Heart left ventricle (tissue), 16 donors: ENCODE measurements at regions not wholly inside any gene's neighbourhood (a gene's known extent, or its start where the extent isn't known, plus 50 kb on each side); places are given as distances from the start of the nearest gene placed in this dataset.
"Not testable (repeated sequence)": the region's sequence is repeated elsewhere in the genome, so short reads cannot be mapped to it uniquely, and the experiment has no call there.

ENCODE experiments used
- ATAC-seq, 4 donors: fragments of 200-7000 bp; cut with Tn5 transposase; one replicate each; pipeline ENCODE4 v1.9.1; 2020 to 2022; ENCODE audit warnings: moderate library complexity in 4 of 4, mild to moderate bottlenecking in 3 of 4, moderate number of reproducible peaks in 1 of 4
- DNase-seq, 5 donors: peaks; one replicate each; pipeline ENCODE4 v3.0.0-alpha.2; 2020
- H3K27ac ChIP-seq, 12 donors: fragments of 200-600 bp; sonication (generic) in 4 of 12; one replicate each; pipeline versions ENCODE4 v1.5.0 to v1.8.0; 2016 to 2022; ENCODE audit warnings: mild to moderate bottlenecking in 2 of 12
- H3K27me3 ChIP-seq, 9 donors: fragments of 200-600 bp; sonication (generic) in 2 of 9; one replicate each; pipeline versions ENCODE4 v1.5.1 to v1.8.0; 2016 to 2022; ENCODE audit warnings: mild to moderate bottlenecking in 3 of 9
- H3K36me3 ChIP-seq, 9 donors: fragments of 200-600 bp; sonication (generic) in 2 of 9; one replicate each; pipeline versions ENCODE4 v1.5.0 to v1.8.0; 2018 to 2022; ENCODE audit warnings: mild to moderate bottlenecking in 2 of 9
- H3K4me1 ChIP-seq, 12 donors: fragments of 200-600 bp; sonication (generic) in 4 of 12; one replicate each; pipeline versions ENCODE4 v1.5.0 to v1.8.0; 2016 to 2022; ENCODE audit warnings: mild to moderate bottlenecking in 3 of 12
- H3K4me3 ChIP-seq, 12 donors: fragments of 200-600 bp; sonication (generic) in 4 of 12; one replicate each; pipeline versions ENCODE4 v1.5.0 to v1.8.0; 2017 to 2022; ENCODE audit warnings: mild to moderate bottlenecking in 9 of 12, moderate library complexity in 4 of 12
- H3K9me3 ChIP-seq, 12 donors: fragments of 200-600 bp; sonication (generic) in 4 of 12; one replicate each; pipeline versions ENCODE4 v1.5.0 to v1.8.0; 2016 to 2022; ENCODE audit warnings: mild to moderate bottlenecking in 1 of 12
- CTCF ChIP-seq, 12 donors: fragments of 200-600 bp; sonication (generic) in 4 of 12; IDR thresholded peaks; one replicate each; pipeline versions ENCODE4 v1.5.0 to v1.8.0; 2018 to 2022; ENCODE audit warnings: antibody characterized with exemption in 12 of 12, mild to moderate bottlenecking in 5 of 12
- POLR2A ChIP-seq, 2 donors: fragments of 450-650 bp; IDR thresholded peaks; one replicate each; pipeline ENCODE4 v1.6.1; 2017; ENCODE audit warnings: antibody characterized with exemption in 2 of 2, mild to moderate bottlenecking in 2 of 2, moderate library complexity in 2 of 2
- WGBS, 4 donors: extraction: QIAGEN DNeasy Blood & Tissue Kit in 2 of 4; methylation state at CpG; one replicate each; pipeline versions ENCODE4 v1.1.5 to v1.1.7; 2013 to 2018; 5-methylcytosine and 5-hydroxymethylcytosine counted together
- intact Hi-C, 10 donors: fragments of 100-400 bp; cut with DNase I; formaldehyde crosslinking; loops; one replicate each; pipeline versions ENCODE4 v1.11.1 to v1.14.2; 2022
- donor health status: ischemic (EF 13 %, LVEDD 7.1; RV severe dilation, severe dysfunction).
- donor health status: healthy with polysubstance abuse.
- donor health status: DM: no; HTN: yes; CAD: no.
- donor health status: DM: no; HTN: no; CAD: no.
- donor health status: ischemic (EF 25% LVEDD 6.9; RV normal size, moderate dysfunction).
- donor health status: ischemic (EF 25% LVEDD 5.7; RV mildly dilated, moderate dysfunction).
- donor health status: healthy.
- donor health status: DM: yes; HTN: yes; CAD: no.
- donor health status: ischemic (EF 35%, LVEDD 5.7; RV mildly dilated, moderate dysfunction).
- donor health status: nonischemic (EF 11% LVEDD 7.7; RV severe dilation, severe dysfunction).
- donor health status: DM: yes; HTN: yes; CAD: no.
- donor health status: PGD.
- donor health status: ischemic (EF 29% LVEDD 5.4; RV normal size, mild dysfunction).
- donor health status: nonischemic (EF 23%, LVEDD 6.1; RV moderate dilation, normal function).

- TF ChIP-seq CTCF (IDR thresholded peaks at IDR 0.05), result no peak
- no peak for TF ChIP-seq POLR2A (IDR thresholded peaks at IDR 0.05)
- Histone ChIP-seq H3K4me3 (peak overlapping the region in 1 of 12 donors; percentile 20), H3K27me3 (peaks cover 0 to 9% (median 0%) of the 10 kb centered on the region in 9 donors), H3K36me3 (no peaks in the 10 kb centered on the region), H3K4me1 (peaks cover 0 to 7% (median 0%) of the 10 kb centered on the region in 12 donors), H3K27ac (peak overlapping the region in 1 of 12 donors; percentile 80), H3K9me3 (no peaks in the 10 kb centered on the region)
- 63 to 77% (median 69%) methylated on average over 20 of the region's 20 CpGs for WGBS, 4 donors
- DNase-seq (no peak), ATAC-seq (no peak)
- intact Hi-C loops, result no loop called here
Observed at GRCh38 chr2:430291-431040, 142.6 kb upstream of the ALKAL2 start.

- TF ChIP-seq CTCF (IDR thresholded peaks at IDR 0.05) (no peak), POLR2A (IDR thresholded peaks at IDR 0.05) (no peak)
- DNase-seq (no peak), ATAC-seq (no peak)
- no peaks in the 10 kb centered on the region for H3K36me3 ChIP-seq
- peak overlapping the region in 1 of 12 donors; percentile 20 for H3K4me3 ChIP-seq
- peaks cover 0 to 7% (median 0%) of the 10 kb centered on the region in 12 donors for H3K4me1 ChIP-seq
- H3K27ac ChIP-seq, result peak overlapping the region in 1 of 12 donors; percentile 80
- H3K9me3 ChIP-seq, result no peaks in the 10 kb centered on the region
- peaks cover 0 to 9% (median 0%) of the 10 kb centered on the region in 9 donors for H3K27me3 ChIP-seq
- intact Hi-C loops, result no loop called here
- 72 to 82% (median 80%) methylated on average over 19 of the region's 19 CpGs for WGBS, 4 donors
Observed at GRCh38 chr2:429575-430254, 141.8 kb upstream of the ALKAL2 start.

DNA sequence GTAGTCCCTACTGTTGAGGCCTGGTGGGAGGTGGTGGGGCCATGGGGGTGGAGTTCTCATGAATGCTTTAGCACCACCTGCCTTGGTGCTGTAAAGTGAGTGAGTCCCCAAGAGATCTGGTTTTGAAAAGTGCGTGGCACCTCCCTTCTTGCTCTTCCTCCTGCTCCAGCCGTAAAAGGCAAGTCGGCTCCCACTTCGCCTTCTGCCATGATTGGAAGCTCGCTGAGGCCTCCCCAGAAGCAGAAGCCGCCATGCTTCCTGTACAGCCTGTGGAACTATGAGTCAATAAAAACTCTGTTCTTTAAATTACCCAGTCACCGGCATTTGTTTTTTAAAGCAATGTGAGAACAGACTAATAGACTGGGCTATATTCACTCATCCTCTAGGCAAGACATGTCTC is 141.3 kb upstream of the ALKAL2 start:
- Histone ChIP-seq H3K27ac (peak overlapping the region in 1 of 12 donors; percentile 80), H3K36me3 (no peaks in the 10 kb centered on the region), H3K4me3 (no peak overlapping the region), H3K4me1 (peaks cover 0 to 7% (median 0%) of the 10 kb centered on the region in 12 donors), H3K9me3 (no peaks in the 10 kb centered on the region), H3K27me3 (peaks cover 0 to 9% (median 0%) of the 10 kb centered on the region in 9 donors)
- WGBS, 4 donors, result 87 to 91% (median 89%) methylated on average over 7 of the region's 7 CpGs
- ATAC-seq, result no peak
- TF ChIP-seq CTCF (IDR thresholded peaks at IDR 0.05), result no peak
- TF ChIP-seq POLR2A (IDR thresholded peaks at IDR 0.05), result no peak
- intact Hi-C loops, result no loop called here
- DNase-seq, result no peak

DNA sequence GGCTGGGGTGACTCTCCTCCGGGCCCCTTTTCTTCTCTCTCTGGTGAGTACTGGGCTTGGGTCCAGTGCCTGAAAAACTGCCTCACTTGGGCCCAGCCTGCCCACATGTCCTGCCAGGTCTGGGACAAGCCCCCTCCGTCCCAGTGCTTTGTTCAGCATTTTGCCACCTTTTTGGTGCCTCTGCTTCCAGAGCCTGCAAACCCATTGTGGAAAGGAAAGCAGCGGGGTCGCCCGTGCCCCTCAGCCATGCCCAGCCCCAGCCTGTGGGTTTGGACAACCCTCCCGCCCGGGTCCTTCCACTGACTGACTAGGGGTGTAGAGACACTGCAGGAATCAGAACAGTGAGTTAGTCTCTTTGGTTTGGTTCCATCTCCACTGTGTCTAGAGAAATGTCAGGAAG is 140.7 kb upstream of the ALKAL2 start:
- Histone ChIP-seq H3K4me3 (no peak overlapping the region), H3K27me3 (peaks cover 0 to 9% (median 0%) of the 10 kb centered on the region in 9 donors), H3K4me1 (peaks cover 0 to 7% (median 0%) of the 10 kb centered on the region in 12 donors), H3K36me3 (no peaks in the 10 kb centered on the region), H3K27ac (no peak overlapping the region), H3K9me3 (no peaks in the 10 kb centered on the region)
- TF ChIP-seq POLR2A (IDR thresholded peaks at IDR 0.05) (no peak), CTCF (IDR thresholded peaks at IDR 0.05) (no peak)
- intact Hi-C loops, result no loop called here
- no peak for ATAC-seq
- 83 to 96% (median 87%) methylated on average over 4 to 7 of the region's 7 CpGs for WGBS, 4 donors
- no peak for DNase-seq

GRCh38 chr2:426696-427095 is 138.8 kb upstream of the ALKAL2 start:
- H3K4me3 ChIP-seq, ATAC-seq, DNase-seq, H3K27ac ChIP-seq, H3K4me1 ChIP-seq, H3K27me3 ChIP-seq, H3K9me3 ChIP-seq, intact Hi-C loops, H3K36me3 ChIP-seq: not testable (repeated sequence)
- WGBS, 4 donors, result 93 to 95% methylated on average over 45 to 47 of the region's 47 CpGs; no CpG with 5 or more reads in 2 of the 4 donors
